SU-DHL-6 (cell line): ENCODE measurements at regions not wholly inside any gene's neighbourhood (a gene's known extent, or its start where the extent isn't known, plus 50 kb on each side); places are given as distances from the start of the nearest gene placed in this dataset.

Source experiments
- H2AFZ ChIP-seq: fragments of 200-600 bp; sonication (generic); 2 replicates; pipeline ENCODE4 v1.6.1; 2014; ENCODE audit warnings: low read depth, mild to moderate bottlenecking, moderate library complexity, mixed read lengths, antibody characterized with exemption, low read length; ENCODE audit not compliant: severe bottlenecking
- H3F3A ChIP-seq: fragments of 200-600 bp; shearing (Covaris generic); 2 replicates; pipeline ENCODE4 v1.6.0; 2016; ENCODE audit warnings: antibody characterized with exemption, mild to moderate bottlenecking; ENCODE audit not compliant: insufficient read depth
- H3K27ac ChIP-seq: fragments of 200-600 bp; sonication (generic); 2 replicates; pipeline ENCODE4 v1.5.1; 2016; ENCODE audit warnings: low read depth, mild to moderate bottlenecking, low read length, moderate library complexity, mixed read lengths
- H3K27me3 ChIP-seq: fragments of 200-600 bp; sonication (generic), shearing (Covaris generic); 2 replicates; pipeline ENCODE4 v1.6.0; 2014; ENCODE audit warnings: mild to moderate bottlenecking, low read length
- H3K36me3 ChIP-seq: fragments of 200-600 bp; sonication (generic); 2 replicates; pipeline ENCODE4 v1.6.1; 2014; ENCODE audit warnings: mild to moderate bottlenecking, low read length, mixed read lengths
- H3K4me2 ChIP-seq: fragments of 300-600, 200-600 bp; shearing (Covaris generic), sonication (generic); 2 replicates; pipeline ENCODE4 v1.6.0; 2014; ENCODE audit warnings: low read length, low read depth, mild to moderate bottlenecking; ENCODE audit not compliant: poor library complexity, severe bottlenecking
- H3K4me3 ChIP-seq: fragments of 200-600 bp; sonication (generic); 2 replicates; pipeline ENCODE4 v1.5.1; 2014; ENCODE audit warnings: antibody characterized with exemption, low read length, mild to moderate bottlenecking, mixed read lengths; ENCODE audit not compliant: insufficient read depth, poor library complexity, severe bottlenecking
- H3K79me2 ChIP-seq: fragments of 200-600 bp; sonication (generic); 2 replicates; pipeline ENCODE4 v1.6.1; 2014; ENCODE audit warnings: mild to moderate bottlenecking, low read length, moderate library complexity; ENCODE audit not compliant: insufficient read depth
- H3K9ac ChIP-seq: fragments of 200-600 bp; sonication (generic); 2 replicates; pipeline ENCODE4 v1.7.0; 2014; ENCODE audit warnings: mild to moderate bottlenecking, low read length
- H3K9me2 ChIP-seq: fragments of 200-600 bp; sonication (generic); replicated peaks from 2 replicates; pipeline ENCODE4 v1.6.1; 2014; ENCODE audit warnings: low read length; ENCODE audit not compliant: insufficient read depth
- H3K9me3 ChIP-seq: fragments of 200-600 bp; sonication (generic); 2 replicates; pipeline ENCODE4 v1.6.1; 2014; ENCODE audit warnings: low read length, mixed read lengths; ENCODE audit not compliant: insufficient read depth
- H4K20me1 ChIP-seq: fragments of 200-600 bp; sonication (generic); 2 replicates; pipeline ENCODE4 v1.6.1; 2014; ENCODE audit warnings: low read depth, mild to moderate bottlenecking, antibody characterized with exemption, low read length, moderate library complexity, mixed read lengths
- EZH2phosphoT487 ChIP-seq: fragments of 200-600 bp; sonication (generic), shearing (Covaris generic); conservative IDR thresholded peaks from 2 replicates; pipeline ENCODE4 v1.6.1; 2018; ENCODE audit warnings: mild to moderate bottlenecking, antibody characterized with exemption, low read length, moderate library complexity, mixed read lengths
- TF ChIP-seq, protein P1 (sequence below): fragments of 200-600 bp; sonication (generic); IDR thresholded peaks from one replicate; pipeline ENCODE4 v1.5.1; 2017; ENCODE audit warnings: antibody characterized with exemption, mild to moderate bottlenecking, low read length, moderate library complexity; ENCODE audit not compliant: insufficient read depth, poor library complexity, severe bottlenecking

DNA sequence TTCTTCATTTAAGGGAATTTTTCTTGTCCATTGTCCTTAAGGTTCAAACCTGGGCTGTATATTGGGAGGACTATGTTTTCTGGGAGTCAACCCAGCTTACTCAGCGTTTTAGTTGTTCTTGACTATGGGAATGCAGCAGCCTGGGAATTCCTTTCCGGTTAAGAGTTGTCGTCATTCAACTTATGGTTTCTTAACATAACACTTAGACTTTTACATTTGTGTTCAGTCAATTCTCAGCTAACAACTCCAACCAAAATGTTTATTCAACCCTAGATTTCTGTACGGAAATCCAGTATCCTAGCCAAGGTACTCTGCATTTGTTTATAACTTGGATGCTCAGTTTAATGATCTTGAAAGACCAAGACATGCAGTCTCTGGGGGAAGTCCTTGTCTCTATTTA, 960.9 kb downstream of the CBLN2 start:
- Histone ChIP-seq H2AFZ (no peak overlapping the region), H3K9me3 (no peaks in the 10 kb centered on the region)

DNA sequence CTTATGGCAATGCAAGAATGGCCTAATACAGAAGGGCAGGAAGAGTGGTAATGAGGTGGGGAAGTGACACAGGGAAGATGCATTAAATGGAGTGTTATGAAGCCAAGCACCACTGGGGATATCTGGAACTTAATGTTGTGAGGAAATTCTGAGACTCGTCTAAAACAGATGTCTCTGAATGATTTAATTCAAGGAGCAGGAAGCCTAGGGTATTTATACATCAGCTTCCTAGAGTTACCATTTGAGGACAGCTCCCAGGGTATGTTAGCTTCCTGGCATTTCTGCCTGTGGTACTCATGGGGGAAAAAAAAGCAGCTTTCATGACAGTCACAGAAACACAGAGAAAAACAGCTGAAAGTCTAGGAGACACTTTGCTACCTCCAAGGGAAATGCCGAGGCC, 989.5 kb downstream of the CBLN2 start:
- H3K36me3 ChIP-seq, result no peaks in the 10 kb centered on the region
- peak overlapping the region; percentile 53 for H2AFZ ChIP-seq
- no peaks in the 10 kb centered on the region for H3K79me2 ChIP-seq
- no peak overlapping the region for H3K27ac ChIP-seq
- H3K9ac ChIP-seq, result no peak overlapping the region
- H3K4me2 ChIP-seq, result no peak overlapping the region
- no peaks in the 10 kb centered on the region for H3K27me3 ChIP-seq
- H3K4me3 ChIP-seq, result no peak overlapping the region
- no peaks in the 10 kb centered on the region for H3F3A ChIP-seq
- no peaks in the 10 kb centered on the region for H3K9me3 ChIP-seq
- H4K20me1 ChIP-seq, result no peaks in the 10 kb centered on the region
- no peaks in the 10 kb centered on the region for H3K9me2 ChIP-seq
- TF ChIP-seq EZH2phosphoT487, result no peak
- TF ChIP-seq, protein P1, sequence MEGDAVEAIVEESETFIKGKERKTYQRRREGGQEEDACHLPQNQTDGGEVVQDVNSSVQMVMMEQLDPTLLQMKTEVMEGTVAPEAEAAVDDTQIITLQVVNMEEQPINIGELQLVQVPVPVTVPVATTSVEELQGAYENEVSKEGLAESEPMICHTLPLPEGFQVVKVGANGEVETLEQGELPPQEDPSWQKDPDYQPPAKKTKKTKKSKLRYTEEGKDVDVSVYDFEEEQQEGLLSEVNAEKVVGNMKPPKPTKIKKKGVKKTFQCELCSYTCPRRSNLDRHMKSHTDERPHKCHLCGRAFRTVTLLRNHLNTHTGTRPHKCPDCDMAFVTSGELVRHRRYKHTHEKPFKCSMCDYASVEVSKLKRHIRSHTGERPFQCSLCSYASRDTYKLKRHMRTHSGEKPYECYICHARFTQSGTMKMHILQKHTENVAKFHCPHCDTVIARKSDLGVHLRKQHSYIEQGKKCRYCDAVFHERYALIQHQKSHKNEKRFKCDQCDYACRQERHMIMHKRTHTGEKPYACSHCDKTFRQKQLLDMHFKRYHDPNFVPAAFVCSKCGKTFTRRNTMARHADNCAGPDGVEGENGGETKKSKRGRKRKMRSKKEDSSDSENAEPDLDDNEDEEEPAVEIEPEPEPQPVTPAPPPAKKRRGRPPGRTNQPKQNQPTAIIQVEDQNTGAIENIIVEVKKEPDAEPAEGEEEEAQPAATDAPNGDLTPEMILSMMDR, result no peak

More for the DNA sequence above, 960.9 kb downstream of the CBLN2 start:
- peak overlapping the region; percentile 12 for H3K4me2 ChIP-seq
- TF ChIP-seq, protein P1, result no peak
- TF ChIP-seq EZH2phosphoT487, result no peak
- no peak overlapping the region for H3K27ac ChIP-seq
- H3K79me2 ChIP-seq, result no peaks in the 10 kb centered on the region
- H3K9me2 ChIP-seq, result no peaks in the 10 kb centered on the region
- no peaks in the 10 kb centered on the region for H3K36me3 ChIP-seq
- H3K4me3 ChIP-seq, result no peak overlapping the region
- H4K20me1 ChIP-seq, result no peaks in the 10 kb centered on the region
- H3K27me3 ChIP-seq, result no peaks in the 10 kb centered on the region
- no peaks in the 10 kb centered on the region for H3F3A ChIP-seq
- H3K9ac ChIP-seq, result no peak overlapping the region

DNA sequence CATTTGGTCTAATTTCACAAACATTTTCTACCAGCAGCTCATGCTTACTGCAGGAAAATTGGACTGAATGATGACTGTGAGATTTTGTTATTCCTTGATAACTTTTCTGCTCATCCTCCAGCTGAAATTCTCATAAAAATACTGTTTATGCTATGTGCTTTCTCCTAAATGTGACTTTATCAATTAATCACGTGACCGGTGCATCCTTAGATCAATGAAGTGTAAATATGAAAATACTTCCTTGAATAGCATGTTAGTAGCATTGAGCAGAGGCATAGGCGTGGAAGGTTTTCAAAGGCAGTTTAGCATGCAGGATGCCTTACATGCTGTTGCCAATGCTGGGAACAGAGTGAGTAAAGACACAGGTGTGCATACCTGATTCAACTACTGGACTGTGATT, 1002.5 kb downstream of the CBLN2 start:
- Histone ChIP-seq H2AFZ (no peak overlapping the region), H3K9ac (no peak overlapping the region), H4K20me1 (no peaks in the 10 kb centered on the region)

More for the DNA sequence above, 1002.5 kb downstream of the CBLN2 start:
- no peaks in the 10 kb centered on the region for H3K27me3 ChIP-seq
- H3K4me2 ChIP-seq, result no peak overlapping the region
- no peaks in the 10 kb centered on the region for H3K79me2 ChIP-seq
- no peak overlapping the region for H3K4me3 ChIP-seq
- no peak for TF ChIP-seq EZH2phosphoT487
- TF ChIP-seq, protein P1, result no peak
- no peaks in the 10 kb centered on the region for H3K9me2 ChIP-seq
- no peak overlapping the region for H3K27ac ChIP-seq
- H3K36me3 ChIP-seq, result no peaks in the 10 kb centered on the region
- H3K9me3 ChIP-seq, result peaks cover 10% of the 10 kb centered on the region; the same call in 1 of the 2 replicates
- no peaks in the 10 kb centered on the region for H3F3A ChIP-seq
